Mesenchymal stem cell (in vitro differentiated cells and primary cell): ENCODE measurements at regions not wholly inside any gene's neighbourhood (a gene's known extent, or its start where the extent isn't known, plus 50 kb on each side); places are given as distances from the start of the nearest gene placed in this dataset.
"Not testable (repeated sequence)": the region's sequence is repeated elsewhere in the genome, so short reads cannot be mapped to it uniquely, and the experiment has no call there.

ENCODE experiments used
- DNase-seq: peaks from one replicate; pipeline ENCODE4 v3.0.0-alpha.2; 2013
- H2AFZ ChIP-seq: one replicate; pipeline ENCODE4 v1.6.1; 2013; ENCODE audit warnings: low read depth, mild to moderate bottlenecking, control low read depth, inconsistent platforms, low read length, moderate library complexity
- H2AK5ac ChIP-seq: 2 replicates; pipeline ENCODE4 v1.6.1; 2013; ENCODE audit warnings: low read length, moderate library complexity, mild to moderate bottlenecking, inconsistent platforms; ENCODE audit not compliant: severe bottlenecking
- H2BK120ac ChIP-seq: one replicate; pipeline ENCODE4 v1.6.1; 2013; ENCODE audit warnings: low read depth, mild to moderate bottlenecking, inconsistent platforms, low read length, moderate library complexity
- H2BK12ac ChIP-seq, 2 experiments: one replicate each; pipeline ENCODE4 v1.6.1; 2013; ENCODE audit warnings: inconsistent platforms in 2 of 2, low read length in 2 of 2, mild to moderate bottlenecking in 2 of 2, moderate library complexity in 2 of 2, control low read depth in 1 of 2
- H2BK15ac ChIP-seq: one replicate; pipeline ENCODE4 v1.6.1; 2013; ENCODE audit warnings: mild to moderate bottlenecking, low read depth, inconsistent platforms; ENCODE audit not compliant: poor library complexity, severe bottlenecking
- H2BK5ac ChIP-seq: 2 replicates; pipeline ENCODE4 v1.6.1; 2013; ENCODE audit warnings: low read depth, mild to moderate bottlenecking, low read length, control low read depth, inconsistent platforms; ENCODE audit not compliant: poor library complexity, severe bottlenecking
- H3K14ac ChIP-seq, 2 experiments: one replicate each; pipeline ENCODE4 v1.6.1; 2013; ENCODE audit warnings: inconsistent platforms in 2 of 2, low read length in 2 of 2, control low read depth in 1 of 2, mild to moderate bottlenecking in 1 of 2, moderate library complexity in 1 of 2
- H3K18ac ChIP-seq, 2 experiments: one replicate each; pipeline ENCODE4 v1.6.1; 2013; ENCODE audit warnings: inconsistent platforms in 2 of 2, low read length in 2 of 2, control low read depth in 1 of 2, low read depth in 1 of 2, mild to moderate bottlenecking in 1 of 2
- H3K23ac ChIP-seq, 2 experiments: one replicate each; pipeline ENCODE4 v1.6.1; 2013; ENCODE audit warnings: inconsistent platforms in 2 of 2, low read length in 2 of 2, mild to moderate bottlenecking in 2 of 2, moderate library complexity in 2 of 2, control low read depth in 1 of 2
- H3K27ac ChIP-seq: 2 replicates; pipeline ENCODE4 v1.5.1; 2013; ENCODE audit warnings: mild to moderate bottlenecking, moderate library complexity, low read length, control low read depth, inconsistent platforms; ENCODE audit not compliant: poor library complexity, severe bottlenecking
- H3K27me3 ChIP-seq, 2 experiments: 2 replicates each; pipeline versions ENCODE4 v1.6.1 to v1.7.0; 2013; ENCODE audit warnings: low read length in 2 of 2, mild to moderate bottlenecking in 2 of 2, moderate library complexity in 2 of 2, control low read depth in 1 of 2, inconsistent platforms in 1 of 2; ENCODE audit not compliant: control insufficient read depth in 1 of 2, insufficient read depth in 1 of 2
- H3K36me3 ChIP-seq, 2 experiments: 2 replicates each; pipeline versions ENCODE4 v1.6.1 to v1.7.0; 2013; ENCODE audit warnings: low read length in 2 of 2, control low read depth in 1 of 2, inconsistent platforms in 1 of 2, low read depth in 1 of 2, mild to moderate bottlenecking in 1 of 2; ENCODE audit not compliant: insufficient read depth in 2 of 2, control insufficient read depth in 1 of 2
- H3K4ac ChIP-seq, 2 experiments: one replicate each; pipeline ENCODE4 v1.6.1; 2013; ENCODE audit warnings: inconsistent platforms in 2 of 2, low read length in 2 of 2, mild to moderate bottlenecking in 2 of 2, moderate library complexity in 2 of 2, control low read depth in 1 of 2, low read depth in 1 of 2
- H3K4me1 ChIP-seq: 2 replicates; pipeline ENCODE4 v1.6.1; 2013; ENCODE audit warnings: low read depth, low read length, control low read depth; ENCODE audit not compliant: control insufficient read depth, insufficient read depth
- H3K4me2 ChIP-seq: 2 replicates; pipeline ENCODE4 v1.6.1; 2013; ENCODE audit warnings: low read length, mild to moderate bottlenecking, inconsistent platforms; ENCODE audit not compliant: poor library complexity, severe bottlenecking
- H3K4me3 ChIP-seq, 2 experiments: 2 replicates each; pipeline versions ENCODE4 v1.5.1 to v1.7.0; 2013; ENCODE audit warnings: low read length in 2 of 2, mild to moderate bottlenecking in 2 of 2, control low read depth in 1 of 2, low read depth in 1 of 2; ENCODE audit not compliant: insufficient read depth in 1 of 2
- H3K79me1 ChIP-seq: replicated peaks from 2 replicates; pipeline ENCODE4 v1.6.1; 2013; ENCODE audit warnings: mild to moderate bottlenecking, control low read depth, low read length, inconsistent platforms; ENCODE audit not compliant: poor library complexity, severe bottlenecking
- H3K9ac ChIP-seq: 2 replicates; pipeline ENCODE4 v1.7.0; 2013; ENCODE audit warnings: mild to moderate bottlenecking, low read length, moderate library complexity
- H3K9me3 ChIP-seq: 2 replicates; pipeline ENCODE4 v1.7.0; 2013; ENCODE audit warnings: mild to moderate bottlenecking, low read length; ENCODE audit not compliant: control insufficient read depth
- H4K8ac ChIP-seq: one replicate; pipeline ENCODE4 v1.6.1; 2013; ENCODE audit warnings: inconsistent platforms, mild to moderate bottlenecking, low read length, moderate library complexity
- H4K91ac ChIP-seq: one replicate; pipeline ENCODE4 v1.6.1; 2013; ENCODE audit warnings: mild to moderate bottlenecking, low read length, inconsistent platforms
- WGBS: methylation state at CpG from one replicate; pipeline ENCODE4 v1.1.7; 2013; ENCODE audit warnings: mixed read lengths; 5-methylcytosine and 5-hydroxymethylcytosine counted together

DNA sequence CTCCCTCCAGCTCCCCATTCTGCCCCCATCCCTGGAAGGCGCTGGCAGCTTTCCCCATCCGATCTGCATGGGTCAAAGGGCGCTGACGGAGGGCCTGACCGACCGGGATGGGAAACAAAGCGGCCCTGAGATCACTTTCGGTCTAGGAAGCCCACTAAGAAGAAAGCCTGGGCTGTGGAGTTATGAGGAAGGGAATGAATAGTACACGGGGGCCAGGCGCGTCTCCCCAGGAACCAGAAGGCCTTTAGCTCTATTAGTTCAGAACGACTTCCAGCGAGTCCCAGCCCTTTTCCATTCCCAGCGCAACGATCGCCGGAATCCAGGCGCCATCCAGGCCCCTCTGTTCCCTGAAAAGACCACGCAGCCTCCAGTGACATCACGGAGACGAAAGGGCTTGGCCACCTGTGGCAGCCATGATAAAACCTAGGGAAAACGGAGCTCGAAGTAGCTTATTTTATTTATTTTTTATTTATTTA, 70.1 kb upstream of the CCDC180 start:
- Histone ChIP-seq H3K18ac (no peak overlapping the region), H2AK5ac (no peak overlapping the region), H3K4me2 (peak overlapping the region; percentile 57), H3K23ac (no peak overlapping the region), H2AFZ (no peak overlapping the region), H3K9ac (peak overlapping the region; percentile 81), H4K91ac (no peak overlapping the region), H3K79me1 (peaks cover 12% of the 10 kb centered on the region), H3K4me1 (peaks cover 2% of the 10 kb centered on the region), H3K27ac (no peak overlapping the region), H3K27me3 (no peaks in the 10 kb centered on the region), H3K14ac (no peak overlapping the region), H3K4ac (no peak overlapping the region), H3K4me3 (peak overlapping the region; percentile 72 to 83), H4K8ac (no peak overlapping the region), H2BK120ac (no peak overlapping the region), H2BK15ac (no peak overlapping the region), H2BK12ac (no peak overlapping the region), H2BK5ac (no peak overlapping the region), H3K36me3 (no peaks in the 10 kb centered on the region), H3K9me3 (no peaks in the 10 kb centered on the region)
- 47% methylated on average over 15 of the region's 23 CpGs for WGBS
- no peak for DNase-seq

DNA sequence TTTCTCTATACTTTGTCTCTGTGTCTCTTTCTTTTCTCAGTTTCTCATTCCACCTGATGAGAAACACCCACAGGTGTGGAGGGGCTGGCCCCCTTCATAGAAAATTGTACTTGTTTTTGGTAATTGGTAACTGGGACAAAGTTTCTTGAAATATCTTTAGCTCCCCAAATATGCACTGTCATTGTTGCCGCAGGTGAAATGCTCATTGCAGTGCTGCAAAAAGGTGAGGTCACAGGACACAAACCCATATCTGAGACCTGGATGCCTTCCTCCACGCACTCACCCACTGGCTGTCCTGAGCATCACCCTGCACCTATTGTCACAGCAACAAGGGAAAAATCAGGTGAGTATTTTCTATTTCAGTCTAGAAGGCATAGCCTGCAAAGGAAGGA, 74.5 kb upstream of the CCDC180 start:
- H4K91ac ChIP-seq, H3K4me3 ChIP-seq, H3K4me2 ChIP-seq, H3K27me3 ChIP-seq, H2AFZ ChIP-seq, H2BK5ac ChIP-seq, H3K18ac ChIP-seq, H3K9me3 ChIP-seq, H3K27ac ChIP-seq, H3K4ac ChIP-seq, H3K9ac ChIP-seq, H2AK5ac ChIP-seq, H2BK12ac ChIP-seq, H3K23ac ChIP-seq, H2BK120ac ChIP-seq, H3K14ac ChIP-seq, H4K8ac ChIP-seq, H3K36me3 ChIP-seq, H2BK15ac ChIP-seq, DNase-seq, H3K4me1 ChIP-seq: not testable (repeated sequence)
- 100% methylated on average over 1 of the region's 2 CpGs for WGBS
- H3K79me1 ChIP-seq = peaks cover 12% of the 10 kb centered on the region

DNA sequence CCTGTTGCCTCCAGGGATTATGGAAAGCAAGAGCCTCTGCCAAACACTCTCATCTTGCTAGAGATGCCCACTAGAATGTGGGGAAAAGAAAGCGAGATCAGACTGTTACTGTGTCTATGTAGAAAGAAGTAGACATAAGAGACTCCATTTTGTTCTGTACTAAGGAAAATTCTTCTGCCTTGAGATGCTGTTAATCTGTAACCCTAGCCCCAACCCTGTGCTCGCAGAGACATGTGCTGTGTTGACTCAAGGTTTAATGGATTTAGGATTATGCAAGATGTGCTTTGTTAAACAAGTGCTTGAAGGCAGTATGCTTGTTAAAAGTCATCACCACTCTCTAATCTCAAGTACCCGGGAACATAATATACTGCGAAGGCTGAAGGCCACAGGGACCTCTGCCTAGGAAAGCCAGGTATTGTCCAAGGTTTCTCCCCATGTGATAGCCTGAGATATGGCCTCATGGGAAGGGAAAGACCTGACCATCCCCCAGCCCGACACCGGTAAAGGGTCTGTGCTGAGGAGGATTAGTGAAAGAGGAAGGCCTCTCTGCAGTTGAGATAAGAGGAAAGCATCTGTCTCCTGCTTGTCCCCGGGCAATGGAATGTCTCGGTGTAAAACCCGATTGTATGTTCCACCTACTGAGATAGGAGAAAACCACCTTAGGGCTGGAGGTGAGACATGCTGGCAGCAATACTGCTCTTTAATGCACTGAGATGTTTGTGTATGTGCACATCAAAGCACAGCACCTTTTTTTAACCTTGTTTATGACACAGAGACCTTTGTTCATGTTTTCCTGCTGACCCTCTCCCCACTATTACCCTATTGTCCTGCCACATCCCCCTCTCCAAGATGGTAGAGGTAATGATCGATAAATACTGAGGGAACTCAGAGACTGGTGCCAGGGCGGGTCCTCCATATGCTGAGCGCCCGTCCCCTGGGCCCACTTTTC, 75.1 kb upstream of the CCDC180 start:
- not testable (repeated sequence) for H2AFZ ChIP-seq

DNA sequence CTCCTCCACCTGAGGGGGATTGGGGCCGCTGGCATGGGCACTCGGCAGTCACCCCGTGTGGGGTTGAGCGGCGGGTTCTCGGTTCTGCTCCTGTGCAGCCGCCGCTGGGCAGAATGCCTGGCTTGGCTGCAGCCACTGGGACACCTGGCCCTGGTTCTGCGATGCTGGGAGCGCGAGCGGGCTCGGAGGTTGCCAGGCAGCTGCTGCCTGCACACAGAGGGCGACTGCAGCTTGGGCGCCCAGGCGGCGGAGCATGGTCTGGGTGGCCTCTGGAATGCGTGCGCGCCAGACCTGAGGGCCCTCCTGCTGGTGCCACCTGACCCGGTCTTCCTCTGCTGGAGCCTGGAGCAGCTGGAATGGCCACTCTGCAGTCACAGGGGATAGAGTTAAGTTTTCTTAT, 85.1 kb upstream of the CCDC180 start:
- H3K9ac ChIP-seq, H3K14ac ChIP-seq, H3K9me3 ChIP-seq, DNase-seq, H2BK12ac ChIP-seq, H2AK5ac ChIP-seq, H4K91ac ChIP-seq, H2AFZ ChIP-seq, H4K8ac ChIP-seq, H2BK120ac ChIP-seq, H3K4ac ChIP-seq, H3K36me3 ChIP-seq, H3K79me1 ChIP-seq, H3K4me3 ChIP-seq, H2BK5ac ChIP-seq, H3K27ac ChIP-seq, H3K18ac ChIP-seq, H2BK15ac ChIP-seq, H3K4me2 ChIP-seq: not testable (repeated sequence)
- WGBS = 5% methylated on average over 21 of the region's 21 CpGs
- Histone ChIP-seq H3K4me1 (peaks cover 15% of the 10 kb centered on the region), H3K23ac (peak overlapping the region in 1 of 2 experiments; percentile 72), H3K27me3 (peaks cover 12 to 40% of the 10 kb centered on the region in 2 experiments)

More for the DNA sequence above, 75.1 kb upstream of the CCDC180 start:
- H3K4ac ChIP-seq, DNase-seq, H3K18ac ChIP-seq, H2BK5ac ChIP-seq, H4K91ac ChIP-seq, H3K4me2 ChIP-seq, H2BK120ac ChIP-seq, H3K27me3 ChIP-seq, H3K14ac ChIP-seq, H2BK15ac ChIP-seq, H4K8ac ChIP-seq, H2AK5ac ChIP-seq, H3K4me3 ChIP-seq, H3K27ac ChIP-seq, H3K36me3 ChIP-seq, H3K4me1 ChIP-seq, H3K23ac ChIP-seq, H3K9ac ChIP-seq, H3K9me3 ChIP-seq, H2BK12ac ChIP-seq: not testable (repeated sequence)
- WGBS = 61% methylated on average over 13 of the region's 13 CpGs
- peaks cover 12% of the 10 kb centered on the region for H3K79me1 ChIP-seq
